Prostate gland (tissue), 2 donors: ENCODE measurements at regions not wholly inside any gene's neighbourhood (a gene's known extent, or its start where the extent isn't known, plus 50 kb on each side); places are given as distances from the start of the nearest gene placed in this dataset.
"Not testable (repeated sequence)": the region's sequence is repeated elsewhere in the genome, so short reads cannot be mapped to it uniquely, and the experiment has no call there.

Source experiments
- DNase-seq: peaks from one replicate; pipeline ENCODE4 v3.0.0-alpha.2; 2019; ENCODE audit warnings: low spot score
- H3K27ac ChIP-seq, 2 donors: fragments of 200-600 bp; sonication (generic); 2 replicates each; pipeline ENCODE4 v1.5.1; 2017 to 2019
- H3K27me3 ChIP-seq: fragments of 200-600 bp; sonication (generic); replicated peaks from 2 replicates; pipeline ENCODE4 v1.5.1; 2019; ENCODE audit not compliant: insufficient read depth
- H3K36me3 ChIP-seq, 2 donors: fragments of 200-600 bp; sonication (generic); 1 replicate in 1 of 2; 2 replicates in 1 of 2; pipeline versions ENCODE4 v1.5.1 to v1.8.1; 2017 to 2019
- H3K4me1 ChIP-seq: fragments of 200-600 bp; sonication (generic); replicated peaks from 2 replicates; pipeline ENCODE4 v1.5.1; 2019
- H3K4me3 ChIP-seq, 2 donors: fragments of 200-600 bp; sonication (generic); 2 replicates each; pipeline ENCODE4 v1.5.1; 2017 to 2019
- H3K9me3 ChIP-seq: fragments of 200-600 bp; sonication (generic); 2 replicates; pipeline ENCODE4 v1.5.1; 2017
- CTCF ChIP-seq, 4 experiments: fragments of 200-600 bp in 2 of 4; fragments of 450-650 bp in 2 of 4; sonication (generic) in 2 of 4; IDR thresholded peaks; 1 replicate in 3 of 4; 2 replicates in 1 of 4; pipeline ENCODE4 v1.5.1; 2016 to 2019; ENCODE audit warnings: antibody characterized with exemption in 4 of 4, mild to moderate bottlenecking in 2 of 4, moderate library complexity in 2 of 4
- POLR2AphosphoS5 ChIP-seq: sonication (generic); formaldehyde crosslinking; IDR thresholded peaks from one replicate; pipeline ENCODE4 v1.6.1; 2017; ENCODE audit warnings: antibody characterized with exemption
- WGBS: methylation state at CpG from one replicate; pipeline ENCODE4 v1.1.5; 2018; 5-methylcytosine and 5-hydroxymethylcytosine counted together
- intact Hi-C: fragments of 100-400 bp; cut with DNase I; formaldehyde crosslinking; loops from one replicate; pipeline ENCODE4 v1.14.2; 2022

- H3K9me3 ChIP-seq, H3K4me1 ChIP-seq, intact Hi-C loops, H3K27me3 ChIP-seq, DNase-seq, H3K27ac ChIP-seq, H3K4me3 ChIP-seq, H3K36me3 ChIP-seq: not testable (repeated sequence)
- WGBS = 41% methylated on average over 2 of the region's 2 CpGs
These were observed 177.7 kb downstream of the OR4F29 start for GRCh38 chr1:273772-274171.

GRCh38 chr1:267815-268214, 183.7 kb downstream of the OR4F29 start:
- 11% methylated on average over 5 of the region's 5 CpGs for WGBS
- TF ChIP-seq CTCF (IDR thresholded peaks at IDR 0.05) (peak in 3 of 4 experiments; percentile 49 to 79 (median 67)), POLR2AphosphoS5 (peak; percentile 26)

More at GRCh38 chr1:267815-268214, 183.7 kb downstream of the OR4F29 start:
- H3K27me3 ChIP-seq, intact Hi-C loops, H3K36me3 ChIP-seq, H3K4me1 ChIP-seq, H3K27ac ChIP-seq, H3K4me3 ChIP-seq, H3K9me3 ChIP-seq: not testable (repeated sequence)
- peak; percentile 75 for DNase-seq
